ENCODE measurements at regions not wholly inside any gene's neighbourhood (a gene's known extent, or its start where the extent isn't known, plus 50 kb on each side); places are given as distances from the start of the nearest gene placed in this dataset.
A peak's percentile ranks its signal among the peaks of the same experiment; 100 is the strongest.
"Not testable (repeated sequence)": the region's sequence is repeated elsewhere in the genome, so short reads cannot be mapped to it uniquely, and the experiment has no call there.

DNA sequence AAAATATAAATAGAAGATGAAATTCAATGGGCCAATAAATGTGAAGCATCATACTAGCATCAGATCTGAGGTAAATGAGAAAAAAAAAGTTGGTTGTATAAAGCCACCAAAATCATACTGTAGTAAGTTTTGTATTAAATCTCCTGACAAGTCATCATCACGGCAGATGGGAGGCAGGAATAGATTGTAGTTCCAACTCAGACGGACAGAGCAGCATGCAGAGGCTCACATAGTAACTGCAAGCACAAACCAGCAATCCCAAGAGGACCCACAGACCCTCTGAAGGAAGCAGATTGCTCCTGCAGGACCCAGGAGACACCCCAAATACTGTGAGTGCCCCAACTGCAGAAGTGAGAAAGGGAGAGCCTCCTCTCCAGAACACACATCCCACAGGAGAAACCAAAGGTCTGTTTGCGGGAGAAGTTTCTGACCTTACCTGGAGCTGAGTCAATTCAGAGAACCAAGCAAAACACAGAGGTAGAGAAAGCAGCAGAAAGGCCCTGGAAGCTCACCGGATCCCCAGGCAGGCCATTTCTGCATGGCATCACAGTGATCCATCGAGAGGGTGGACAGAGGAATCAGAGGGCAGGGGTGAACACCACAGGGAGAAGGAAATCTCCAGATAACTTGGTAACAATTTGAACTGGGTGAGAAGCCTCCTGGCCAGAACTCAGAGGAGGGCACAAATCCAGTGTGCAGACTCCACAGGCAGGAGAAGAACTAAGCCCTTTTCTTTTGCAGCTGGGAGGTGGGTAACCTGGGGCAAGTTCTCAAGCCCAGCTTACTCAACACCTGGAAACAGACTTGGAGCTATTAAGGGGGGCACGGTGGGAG is 141.6 kb upstream of the ARHGEF26 start:
- Histone ChIP-seq H3F3A (ENCODE audit: low read depth) (no peaks in the 10 kb centered on the region), H2AFZ (ENCODE audit: low read length) (no peak overlapping the region), H3K36me3 (ENCODE audit: insufficient read depth, low read length) (no peaks in the 10 kb centered on the region), H3K27me3 (ENCODE audit: insufficient read depth, low read length, poor library complexity, severe bottlenecking) (no peaks in the 10 kb centered on the region), H3K4me3 (ENCODE audit: low read length, poor library complexity, severe bottlenecking) (no peak overlapping the region), H3K4me2 (ENCODE audit: low read depth, low read length, poor library complexity, severe bottlenecking) (no peak overlapping the region), H3K9me3 (ENCODE audit: insufficient read depth, low read depth, low read length) (no peaks in the 10 kb centered on the region), H4K20me1 (ENCODE audit: insufficient read depth, low read length, poor library complexity, severe bottlenecking) (no peaks in the 10 kb centered on the region), H3K9ac (ENCODE audit: low read depth, low read length, poor library complexity, severe bottlenecking) (no peak overlapping the region), H3K79me2 (ENCODE audit: insufficient read depth, low read length) (no peaks in the 10 kb centered on the region), H3K4me1 (ENCODE audit: insufficient read depth, low read length, poor library complexity, severe bottlenecking) (no peaks in the 10 kb centered on the region), H3K9me2 (replicated peaks; ENCODE audit: low read depth, low read length) (no peaks in the 10 kb centered on the region)
- no peak for TF ChIP-seq EZH2phosphoT487 (IDR thresholded peaks at IDR 0.05; ENCODE audit: borderline replicate concordance)

DNA sequence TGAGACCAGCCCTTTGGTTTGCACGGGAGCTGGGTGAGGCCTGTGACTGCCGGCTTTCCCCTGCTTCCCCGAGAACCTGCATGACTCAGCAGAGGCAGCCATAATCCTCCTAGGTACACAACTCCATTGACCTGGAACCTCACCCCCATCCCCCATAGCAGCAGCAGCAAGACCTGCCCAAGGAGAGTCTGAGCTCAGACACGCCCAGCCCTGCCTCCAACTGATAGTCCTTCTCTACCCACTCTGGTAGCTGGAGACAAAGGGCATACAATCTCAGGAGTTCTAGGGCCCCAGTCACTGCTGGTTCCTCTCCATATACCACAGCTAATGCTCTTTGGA is 141.0 kb upstream of the ARHGEF26 start:
- Histone ChIP-seq H3K4me1 (ENCODE audit: insufficient read depth, low read length, poor library complexity, severe bottlenecking) (no peaks in the 10 kb centered on the region), H4K20me1 (ENCODE audit: insufficient read depth, low read length, poor library complexity, severe bottlenecking) (no peaks in the 10 kb centered on the region), H3K27me3 (ENCODE audit: insufficient read depth, low read length, poor library complexity, severe bottlenecking) (no peaks in the 10 kb centered on the region), H2AFZ (ENCODE audit: low read length) (no peak overlapping the region), H3K4me2 (ENCODE audit: low read depth, low read length, poor library complexity, severe bottlenecking) (no peak overlapping the region), H3K9ac (ENCODE audit: low read depth, low read length, poor library complexity, severe bottlenecking) (no peak overlapping the region), H3K9me3 (ENCODE audit: insufficient read depth, low read depth, low read length) (no peaks in the 10 kb centered on the region), H3K9me2 (replicated peaks; ENCODE audit: low read depth, low read length) (no peaks in the 10 kb centered on the region), H3K36me3 (ENCODE audit: insufficient read depth, low read length) (no peaks in the 10 kb centered on the region), H3K4me3 (ENCODE audit: low read length, poor library complexity, severe bottlenecking) (no peak overlapping the region), H3F3A (ENCODE audit: low read depth) (no peaks in the 10 kb centered on the region), H3K79me2 (ENCODE audit: insufficient read depth, low read length) (no peaks in the 10 kb centered on the region)
- TF ChIP-seq CTCF (conservative IDR thresholded peaks at IDR 0.05; ENCODE audit: low read length) (no peak), EZH2phosphoT487 (IDR thresholded peaks at IDR 0.05; ENCODE audit: borderline replicate concordance) (no peak)

GRCh38 chr3:153997364-153997763 is 123.8 kb upstream of the ARHGEF26 start:
- not testable (repeated sequence) for H3K4me2 ChIP-seq (ENCODE audit: low read depth, low read length, poor library complexity, severe bottlenecking); H3K9ac ChIP-seq (ENCODE audit: low read depth, low read length, poor library complexity, severe bottlenecking); H2AFZ ChIP-seq (ENCODE audit: low read length); H3K9me3 ChIP-seq (ENCODE audit: insufficient read depth, low read depth, low read length); H3K4me3 ChIP-seq (ENCODE audit: low read length, poor library complexity, severe bottlenecking); H3K4me1 ChIP-seq (ENCODE audit: insufficient read depth, low read length, poor library complexity, severe bottlenecking); H3K79me2 ChIP-seq (ENCODE audit: insufficient read depth, low read length); H3K36me3 ChIP-seq (ENCODE audit: insufficient read depth, low read length); H3K27me3 ChIP-seq (ENCODE audit: insufficient read depth, low read length, poor library complexity, severe bottlenecking); H3K9me2 ChIP-seq (replicated peaks; ENCODE audit: low read depth, low read length); H4K20me1 ChIP-seq (ENCODE audit: insufficient read depth, low read length, poor library complexity, severe bottlenecking); H3F3A ChIP-seq (ENCODE audit: low read depth)
- peak; percentile 50 for TF ChIP-seq CTCF (conservative IDR thresholded peaks at IDR 0.05; ENCODE audit: low read length)

DNA sequence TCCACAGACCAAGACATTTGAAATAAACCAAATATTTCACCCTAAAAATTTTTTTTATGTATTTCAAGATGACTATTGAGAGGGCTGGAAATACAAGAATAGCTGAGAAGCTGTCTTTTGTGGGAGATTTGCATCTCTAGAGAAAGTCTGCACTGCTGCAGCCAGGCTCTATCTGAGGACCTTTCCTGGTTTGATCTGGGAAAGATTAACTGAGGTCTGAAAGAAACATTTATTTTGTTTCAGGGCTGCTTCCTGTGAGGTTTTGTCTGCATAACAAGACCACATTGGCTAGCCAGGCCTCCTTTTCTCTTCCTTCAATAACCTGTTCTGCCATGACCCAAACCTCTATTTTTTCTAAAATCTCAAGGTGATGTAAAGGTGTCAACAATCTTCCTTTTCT is 117.5 kb upstream of the ARHGEF26 start:
- Histone ChIP-seq H3K4me1 (ENCODE audit: insufficient read depth, low read length, poor library complexity, severe bottlenecking) (peaks cover 11% of the 10 kb centered on the region), H3K9me2 (replicated peaks; ENCODE audit: low read depth, low read length) (no peaks in the 10 kb centered on the region), H3K79me2 (ENCODE audit: insufficient read depth, low read length) (no peaks in the 10 kb centered on the region), H3K9ac (ENCODE audit: low read depth, low read length, poor library complexity, severe bottlenecking) (no peak overlapping the region), H2AFZ (ENCODE audit: low read length) (no peak overlapping the region), H3K4me2 (ENCODE audit: low read depth, low read length, poor library complexity, severe bottlenecking) (no peak overlapping the region), H4K20me1 (ENCODE audit: insufficient read depth, low read length, poor library complexity, severe bottlenecking) (no peaks in the 10 kb centered on the region), H3K27me3 (ENCODE audit: insufficient read depth, low read length, poor library complexity, severe bottlenecking) (no peaks in the 10 kb centered on the region), H3K36me3 (ENCODE audit: insufficient read depth, low read length) (no peaks in the 10 kb centered on the region), H3K4me3 (ENCODE audit: low read length, poor library complexity, severe bottlenecking) (no peak overlapping the region), H3F3A (ENCODE audit: low read depth) (no peaks in the 10 kb centered on the region), H3K9me3 (ENCODE audit: insufficient read depth, low read depth, low read length) (no peaks in the 10 kb centered on the region)
- no peak for TF ChIP-seq EZH2phosphoT487 (IDR thresholded peaks at IDR 0.05; ENCODE audit: borderline replicate concordance)
- TF ChIP-seq CTCF (conservative IDR thresholded peaks at IDR 0.05; ENCODE audit: low read length), result no peak
